ENCODE measurements at regions not wholly inside any gene's neighbourhood (a gene's known extent, or its start where the extent isn't known, plus 50 kb on each side); places are given as distances from the start of the nearest gene placed in this dataset.

DNA sequence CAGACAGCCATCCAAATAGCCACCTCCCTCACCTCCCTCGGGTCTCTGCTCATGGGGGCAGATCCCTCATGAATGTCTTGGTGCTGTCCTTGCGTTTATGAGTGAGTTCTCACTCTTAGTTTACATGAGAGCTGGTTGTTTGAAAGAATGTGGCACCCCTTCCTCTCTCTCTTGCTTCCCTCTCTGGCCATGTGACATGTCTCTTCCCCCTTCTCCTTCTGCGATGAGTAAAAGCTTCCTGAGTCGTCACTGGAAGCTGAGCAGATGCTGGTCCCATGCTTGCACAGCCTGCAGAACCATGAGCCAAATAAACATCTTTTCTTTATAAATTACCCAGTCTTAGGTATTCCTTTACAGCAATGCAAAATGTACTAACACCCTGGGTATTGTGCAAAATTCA, 208.7 kb downstream of the LACC1 start:
- no peak overlapping the region for H3K4me3 ChIP-seq (replicated peaks; ENCODE audit: low read depth, low read length)
- DNase-seq (ENCODE audit: extremely low read depth, insufficient read length): no peak
- H3K27me3 ChIP-seq (replicated peaks; ENCODE audit: control insufficient read depth, insufficient read depth, low read length): no peaks in the 10 kb centered on the region
- TF ChIP-seq, protein P1, sequence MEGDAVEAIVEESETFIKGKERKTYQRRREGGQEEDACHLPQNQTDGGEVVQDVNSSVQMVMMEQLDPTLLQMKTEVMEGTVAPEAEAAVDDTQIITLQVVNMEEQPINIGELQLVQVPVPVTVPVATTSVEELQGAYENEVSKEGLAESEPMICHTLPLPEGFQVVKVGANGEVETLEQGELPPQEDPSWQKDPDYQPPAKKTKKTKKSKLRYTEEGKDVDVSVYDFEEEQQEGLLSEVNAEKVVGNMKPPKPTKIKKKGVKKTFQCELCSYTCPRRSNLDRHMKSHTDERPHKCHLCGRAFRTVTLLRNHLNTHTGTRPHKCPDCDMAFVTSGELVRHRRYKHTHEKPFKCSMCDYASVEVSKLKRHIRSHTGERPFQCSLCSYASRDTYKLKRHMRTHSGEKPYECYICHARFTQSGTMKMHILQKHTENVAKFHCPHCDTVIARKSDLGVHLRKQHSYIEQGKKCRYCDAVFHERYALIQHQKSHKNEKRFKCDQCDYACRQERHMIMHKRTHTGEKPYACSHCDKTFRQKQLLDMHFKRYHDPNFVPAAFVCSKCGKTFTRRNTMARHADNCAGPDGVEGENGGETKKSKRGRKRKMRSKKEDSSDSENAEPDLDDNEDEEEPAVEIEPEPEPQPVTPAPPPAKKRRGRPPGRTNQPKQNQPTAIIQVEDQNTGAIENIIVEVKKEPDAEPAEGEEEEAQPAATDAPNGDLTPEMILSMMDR (IDR thresholded peaks at IDR 0.05; ENCODE audit: insufficient read depth, low read length, poor library complexity, severe bottlenecking): no peak
- H3K36me3 ChIP-seq (ENCODE audit: control insufficient read depth, insufficient read depth, low read length): no peaks in the 10 kb centered on the region

DNA sequence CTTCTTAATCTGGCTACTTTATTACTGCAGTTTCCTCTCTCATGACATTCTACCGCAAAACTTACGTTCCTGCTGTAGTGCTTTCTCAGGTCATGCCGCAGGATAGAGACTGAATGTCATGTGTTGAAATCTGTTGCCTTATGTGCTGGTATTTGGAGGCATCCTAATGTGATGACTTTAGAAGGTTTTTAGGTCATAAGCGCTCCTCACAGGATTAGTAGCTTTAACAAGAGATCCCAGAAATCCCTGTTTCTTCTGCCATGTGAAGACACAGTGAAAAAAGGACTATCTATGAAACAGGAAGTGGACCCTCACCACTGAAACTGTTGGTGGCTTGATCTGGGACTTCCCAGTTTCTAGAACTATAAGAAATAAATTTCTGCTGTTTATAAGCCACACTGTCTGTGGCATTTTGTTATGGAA, 209.3 kb downstream of the LACC1 start:
- TF ChIP-seq, protein P1 (IDR thresholded peaks at IDR 0.05; ENCODE audit: insufficient read depth, low read length, poor library complexity, severe bottlenecking): no peak
- H3K36me3 ChIP-seq (ENCODE audit: control insufficient read depth, insufficient read depth, low read length): no peaks in the 10 kb centered on the region
- no peaks in the 10 kb centered on the region for H3K27me3 ChIP-seq (replicated peaks; ENCODE audit: control insufficient read depth, insufficient read depth, low read length)
- DNase-seq (ENCODE audit: extremely low read depth, insufficient read length): peak; percentile 14
- H3K4me3 ChIP-seq (replicated peaks; ENCODE audit: low read depth, low read length): no peak overlapping the region

DNA sequence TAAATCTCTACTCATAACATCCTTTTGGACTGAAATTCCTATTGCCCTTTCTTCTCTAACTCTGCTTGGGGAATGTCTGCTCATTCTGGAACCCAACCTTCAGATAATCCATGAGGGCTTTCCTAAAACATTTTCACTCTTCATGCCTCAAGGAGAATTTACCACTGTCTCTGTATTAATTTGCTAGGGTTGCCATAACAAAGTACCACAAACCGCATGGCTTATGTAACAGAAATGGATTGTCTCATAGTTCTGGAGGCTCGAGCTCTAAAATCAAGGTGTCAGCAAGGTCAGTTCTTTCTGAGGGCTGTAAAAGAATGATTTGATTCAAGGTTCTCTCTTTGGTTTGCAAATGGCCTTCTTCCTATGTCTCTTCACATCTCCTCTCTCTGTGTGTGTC, 209.7 kb downstream of the LACC1 start:
- TF ChIP-seq, protein P1 (IDR thresholded peaks at IDR 0.05; ENCODE audit: insufficient read depth, low read length, poor library complexity, severe bottlenecking): no peak
- H3K36me3 ChIP-seq (ENCODE audit: control insufficient read depth, insufficient read depth, low read length): no peaks in the 10 kb centered on the region
- H3K27me3 ChIP-seq (replicated peaks; ENCODE audit: control insufficient read depth, insufficient read depth, low read length): no peaks in the 10 kb centered on the region
- no peak overlapping the region for H3K4me3 ChIP-seq (replicated peaks; ENCODE audit: low read depth, low read length)
- DNase-seq (ENCODE audit: extremely low read depth, insufficient read length): peak; percentile 1

DNA sequence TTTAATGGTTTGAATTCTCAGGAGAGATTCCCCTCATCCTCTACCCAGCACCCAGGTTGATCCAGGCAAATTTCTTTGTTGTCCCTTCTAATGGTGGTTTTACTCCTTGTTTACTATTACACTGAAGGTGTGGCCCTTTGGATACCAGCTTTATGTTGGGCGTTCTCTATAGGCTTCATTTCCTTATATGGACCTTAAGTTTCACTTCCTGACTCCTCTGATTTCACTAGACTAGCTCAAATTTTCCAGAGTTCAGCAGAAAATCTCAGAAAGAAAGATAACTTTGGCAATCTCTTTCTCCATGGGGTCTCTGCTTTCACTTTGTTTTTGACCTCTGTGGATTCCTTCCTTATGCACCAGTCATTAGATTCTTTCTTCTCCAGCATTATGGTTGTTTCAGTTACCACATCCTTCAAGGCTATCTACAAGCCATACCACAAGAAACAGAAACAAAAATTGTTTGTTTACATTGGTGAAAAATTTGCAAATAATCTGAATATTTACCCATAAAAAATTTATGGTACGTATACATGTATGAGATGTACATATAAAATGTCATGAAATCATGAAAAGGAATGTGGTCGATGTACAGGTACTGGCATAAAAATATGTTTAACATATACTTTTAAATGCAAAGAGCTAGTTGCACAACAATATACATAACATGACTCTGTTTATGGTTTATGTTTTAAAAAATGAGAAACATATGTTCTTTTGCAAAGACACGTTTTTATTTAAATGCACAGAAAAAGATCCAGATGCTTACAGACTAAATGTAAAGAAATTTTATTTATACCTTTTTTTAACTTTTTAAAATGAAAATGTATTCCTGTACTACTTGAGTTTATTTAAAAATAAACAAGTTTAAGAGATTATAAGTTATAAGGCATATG, 212.6 kb downstream of the LACC1 start:
- no peaks in the 10 kb centered on the region for H3K27me3 ChIP-seq (replicated peaks; ENCODE audit: control insufficient read depth, insufficient read depth, low read length)
- no peaks in the 10 kb centered on the region for H3K36me3 ChIP-seq (ENCODE audit: control insufficient read depth, insufficient read depth, low read length)
- no peak overlapping the region for H3K4me3 ChIP-seq (replicated peaks; ENCODE audit: low read depth, low read length)
- DNase-seq (ENCODE audit: extremely low read depth, insufficient read length): no peak
- TF ChIP-seq, protein P1 (IDR thresholded peaks at IDR 0.05; ENCODE audit: insufficient read depth, low read length, poor library complexity, severe bottlenecking): no peak

DNA sequence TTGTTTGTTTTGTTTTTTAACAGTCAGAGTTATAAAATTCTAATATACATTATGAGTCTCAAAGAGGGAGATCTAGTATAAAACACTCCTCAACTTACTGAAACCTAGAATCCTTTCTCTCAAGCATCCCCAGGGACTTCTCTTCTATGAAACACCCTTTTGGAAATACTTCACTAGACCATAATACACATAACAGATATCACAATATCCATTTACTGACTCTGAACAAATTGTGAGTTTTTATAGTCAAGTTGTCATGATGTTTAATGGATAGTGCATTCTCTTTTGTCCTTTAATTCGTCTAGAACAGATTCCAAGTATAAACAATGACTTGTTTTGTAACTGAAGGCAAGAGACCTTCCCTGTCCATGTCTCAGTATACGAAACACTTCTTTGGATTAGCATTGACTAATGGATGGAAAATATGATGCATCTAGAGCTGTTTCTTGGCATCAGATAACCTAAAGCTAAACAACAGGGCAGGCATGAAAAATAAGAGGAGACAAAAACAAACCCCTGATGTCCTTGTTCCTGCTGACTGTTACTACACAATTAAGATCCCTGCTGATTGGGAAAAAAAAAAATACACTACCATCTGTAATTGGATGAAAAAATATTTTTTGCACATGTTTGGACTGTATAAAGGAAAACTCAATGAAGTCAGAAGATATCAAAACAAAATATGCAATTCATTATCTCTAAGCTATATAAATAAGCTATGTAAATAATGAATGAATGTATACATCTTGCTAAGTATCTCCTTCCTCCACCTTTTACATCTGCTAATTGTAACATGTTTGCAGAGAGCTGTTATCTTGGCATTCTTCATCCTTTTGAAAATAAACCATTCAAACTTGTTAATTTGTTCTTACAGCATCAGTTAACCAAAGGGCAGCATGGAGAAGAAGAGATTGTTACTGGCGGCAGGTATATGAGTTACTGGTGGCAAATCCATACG, 214.2 kb downstream of the LACC1 start:
- no peak for DNase-seq (ENCODE audit: extremely low read depth, insufficient read length)
- no peak overlapping the region for H3K4me3 ChIP-seq (replicated peaks; ENCODE audit: low read depth, low read length)
- no peaks in the 10 kb centered on the region for H3K27me3 ChIP-seq (replicated peaks; ENCODE audit: control insufficient read depth, insufficient read depth, low read length)
- no peaks in the 10 kb centered on the region for H3K36me3 ChIP-seq (ENCODE audit: control insufficient read depth, insufficient read depth, low read length)
- TF ChIP-seq, protein P1 (IDR thresholded peaks at IDR 0.05; ENCODE audit: insufficient read depth, low read length, poor library complexity, severe bottlenecking): no peak

Measured in GM06990 (cell line).